ENCODE measurements at regions not wholly inside any gene's neighbourhood (a gene's known extent, or its start where the extent isn't known, plus 50 kb on each side); places are given as distances from the start of the nearest gene placed in this dataset.
"Not testable (repeated sequence)": the region's sequence is repeated elsewhere in the genome, so short reads cannot be mapped to it uniquely, and the experiment has no call there.

DNA sequence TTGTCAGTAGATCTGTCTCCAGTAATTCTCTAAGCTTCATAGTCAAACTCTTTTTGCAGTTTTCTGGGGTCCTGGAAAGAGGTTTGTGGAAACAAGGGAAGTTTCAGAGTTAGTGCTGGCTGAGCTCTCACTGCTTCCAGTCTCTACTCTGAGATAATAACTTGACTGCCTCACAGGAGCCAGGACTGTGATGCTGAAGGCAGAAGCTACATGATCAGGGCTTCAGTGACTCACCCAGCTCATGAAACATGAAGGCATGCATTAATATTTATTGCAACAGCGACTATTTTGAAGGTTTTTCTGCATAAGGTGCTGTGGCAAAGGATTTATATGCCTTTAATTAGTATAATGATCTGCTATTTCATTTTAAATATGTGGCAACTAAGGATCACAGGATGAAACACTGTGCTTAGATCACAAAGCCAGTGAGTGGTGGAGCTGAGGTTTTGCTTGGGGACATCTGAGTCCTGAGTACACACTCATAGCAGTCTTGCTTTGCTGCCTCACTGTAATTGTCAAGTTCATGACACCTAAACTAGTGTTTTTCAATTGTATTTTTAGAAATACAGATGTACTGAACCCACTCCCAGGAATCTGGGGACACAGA, 448.4 kb upstream of the GCFC2 start:
- DNase-seq: no peak

DNA sequence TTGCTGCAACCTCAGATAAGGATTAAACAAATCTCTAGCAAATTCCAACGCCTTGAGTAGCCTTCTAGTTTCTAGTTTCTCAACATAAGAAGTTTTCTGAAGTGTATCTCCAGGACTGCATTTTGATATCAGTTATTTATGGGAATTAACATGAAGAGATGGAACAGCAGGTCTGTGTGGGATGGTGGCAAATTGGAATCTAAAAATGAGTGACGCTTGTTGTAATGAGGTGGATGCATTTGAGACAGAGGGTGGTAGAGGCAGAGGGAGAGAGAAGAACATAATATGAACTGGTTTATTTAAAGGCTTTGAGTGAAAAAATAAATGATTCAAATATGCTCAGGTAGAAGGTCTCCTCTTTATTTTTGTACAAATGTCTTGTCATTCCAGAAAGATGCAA, 446.8 kb upstream of the GCFC2 start:
- no peak for DNase-seq

DNA sequence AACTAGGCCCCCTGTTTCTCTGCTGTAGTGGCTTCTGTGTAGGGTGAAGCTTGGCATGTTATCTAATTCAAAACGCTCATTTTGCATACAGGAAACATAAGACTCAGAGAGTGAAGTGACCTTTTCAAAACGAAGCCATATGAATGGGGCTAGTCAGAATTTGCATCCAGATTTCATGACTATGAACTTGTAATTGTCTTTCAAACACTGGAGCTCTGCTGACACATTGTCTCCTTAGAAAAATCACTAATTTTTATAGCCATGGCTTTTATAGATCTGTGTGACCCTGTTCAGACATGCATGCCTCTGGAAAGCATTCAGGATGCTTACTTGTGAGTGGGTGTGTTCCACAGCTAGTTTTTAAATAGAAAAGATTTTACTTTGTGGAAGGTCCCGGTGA, 444.3 kb upstream of the GCFC2 start:
- no peak for DNase-seq

DNA sequence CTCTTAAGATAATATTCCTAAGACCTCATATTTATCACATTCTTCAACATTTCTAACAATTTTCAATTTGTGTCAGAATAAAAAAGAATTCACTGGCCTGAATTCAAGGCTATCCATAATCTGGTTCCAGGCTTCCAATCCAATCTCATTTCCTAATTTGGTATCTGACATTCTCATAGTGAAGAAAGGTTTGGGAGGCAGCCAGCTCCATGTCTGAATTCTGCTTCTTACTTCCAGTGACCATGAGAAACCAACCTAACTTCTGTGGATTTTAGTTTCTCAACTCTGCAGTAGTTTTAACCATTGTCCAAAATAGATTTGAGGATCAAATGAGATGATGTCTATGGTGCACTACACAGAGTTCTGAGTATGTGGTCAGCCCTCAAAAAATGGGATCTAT, 439.1 kb upstream of the GCFC2 start:
- DNase-seq: no peak

DNA sequence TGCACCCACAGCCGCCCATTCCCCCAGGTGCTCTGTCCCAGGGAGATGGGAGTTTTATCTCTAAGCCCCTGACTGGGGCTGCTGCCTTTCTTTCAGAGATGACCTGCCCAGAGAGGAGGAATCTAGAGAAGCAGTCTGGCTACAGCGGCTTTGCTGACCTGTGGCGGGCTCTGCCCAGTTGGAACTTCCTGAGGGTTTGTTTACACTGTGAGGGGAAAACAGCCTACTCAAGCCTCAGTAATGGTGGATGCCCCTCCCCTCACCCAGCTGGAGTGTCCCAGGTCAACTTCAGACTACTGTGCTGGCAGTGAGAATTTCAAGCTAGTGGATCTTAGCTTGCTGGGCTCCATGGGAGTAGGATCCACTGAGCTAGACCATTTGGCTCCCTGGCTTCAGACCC, 428.6 kb upstream of the GCFC2 start:
- not testable (repeated sequence) for DNase-seq

DNA sequence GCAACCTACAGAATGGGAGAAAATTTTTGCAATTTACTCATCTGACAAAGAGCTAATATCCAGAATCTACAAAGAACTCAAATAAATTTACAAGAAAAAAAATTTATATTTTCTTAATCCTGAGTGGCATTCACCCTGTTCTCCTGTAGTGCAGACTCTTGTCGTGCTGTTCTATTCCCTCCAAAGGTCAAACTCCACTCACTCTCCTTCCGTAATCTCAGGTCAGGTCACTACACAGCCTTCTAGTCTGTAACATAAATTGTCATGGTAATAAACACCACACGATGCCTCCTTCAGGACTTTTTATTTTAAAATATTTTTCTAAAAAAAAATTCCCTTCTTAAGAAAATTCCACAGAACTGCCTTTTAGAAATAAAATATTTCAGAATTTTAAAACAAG, 417.9 kb upstream of the GCFC2 start:
- no peak for DNase-seq

DNA sequence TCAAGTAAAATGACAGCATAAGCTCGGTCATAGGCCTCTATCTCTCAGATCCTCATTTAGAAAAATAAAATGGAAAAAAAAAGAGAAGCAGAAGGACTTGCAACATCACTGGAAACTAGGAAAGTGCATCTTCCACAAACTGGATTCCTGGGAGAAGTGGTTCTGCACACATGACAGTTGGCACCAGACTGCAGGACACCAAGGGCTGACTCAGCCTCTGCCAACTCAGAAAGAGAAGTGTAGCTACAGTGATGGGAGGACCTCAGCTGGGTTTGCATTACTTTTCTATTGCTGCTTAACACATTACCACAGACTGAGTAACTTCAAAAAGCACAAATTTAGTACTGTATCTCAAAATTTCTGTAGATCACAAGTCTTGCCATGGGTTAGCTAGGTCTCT, 409.5 kb upstream of the GCFC2 start:
- DNase-seq: no peak

DNA sequence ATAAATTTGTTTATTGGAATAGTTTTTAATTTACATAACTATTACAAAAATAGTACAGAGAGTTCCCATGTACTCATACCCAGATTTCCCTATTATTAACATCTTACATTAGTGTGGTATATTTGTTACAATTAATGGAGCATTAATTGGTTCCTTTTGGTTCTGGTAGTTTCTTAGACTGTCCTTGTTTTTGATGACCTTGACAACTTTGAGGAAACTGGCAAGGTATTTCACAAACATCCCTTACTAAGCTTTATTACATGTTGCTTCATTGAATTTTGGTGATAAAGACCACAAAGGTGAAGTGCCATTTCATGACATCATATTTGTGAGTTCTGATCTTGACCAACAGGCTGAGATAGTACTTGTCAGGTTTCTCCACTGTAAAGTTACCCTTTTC, 379.0 kb upstream of the GCFC2 start:
- no peak for DNase-seq

DNA sequence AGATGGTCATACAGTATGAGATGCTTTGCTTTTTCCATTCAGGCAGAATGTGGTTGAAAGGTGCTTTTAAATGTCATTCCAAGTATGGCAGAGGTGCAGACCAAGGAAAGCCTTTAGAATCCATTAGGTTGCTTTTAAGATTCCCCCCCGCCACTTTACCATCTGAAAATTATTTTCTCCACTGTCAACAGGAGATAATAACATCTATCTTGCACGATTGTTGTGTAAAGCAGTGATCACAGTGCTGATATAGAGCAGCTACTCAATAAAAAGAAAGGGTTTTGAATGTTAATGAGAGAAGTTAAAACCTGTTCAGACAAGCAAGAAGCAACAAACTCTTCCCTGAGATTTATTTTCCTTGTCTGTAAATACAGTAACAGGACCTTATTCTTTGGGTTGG, 372.5 kb upstream of the GCFC2 start:
- no peak for DNase-seq

DNA sequence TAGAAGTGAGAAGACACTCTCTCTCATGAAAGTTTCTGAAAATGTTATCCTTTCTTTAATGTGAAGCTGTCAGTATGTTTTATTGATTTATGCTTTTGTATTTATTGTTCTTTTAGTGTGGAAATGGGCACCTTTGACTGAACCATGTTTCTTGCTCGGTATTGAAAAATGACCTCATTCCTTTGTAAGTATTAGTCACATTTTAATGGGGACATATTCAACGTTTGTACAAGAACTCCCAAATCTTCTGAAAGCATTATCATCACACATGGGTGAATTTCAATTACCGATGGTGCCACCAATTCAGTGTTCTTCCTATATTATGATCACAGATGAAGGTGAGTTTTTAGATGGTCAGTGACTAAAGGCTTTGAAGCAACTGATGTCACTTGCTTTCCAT, 371.8 kb upstream of the GCFC2 start:
- no peak for DNase-seq

DNA sequence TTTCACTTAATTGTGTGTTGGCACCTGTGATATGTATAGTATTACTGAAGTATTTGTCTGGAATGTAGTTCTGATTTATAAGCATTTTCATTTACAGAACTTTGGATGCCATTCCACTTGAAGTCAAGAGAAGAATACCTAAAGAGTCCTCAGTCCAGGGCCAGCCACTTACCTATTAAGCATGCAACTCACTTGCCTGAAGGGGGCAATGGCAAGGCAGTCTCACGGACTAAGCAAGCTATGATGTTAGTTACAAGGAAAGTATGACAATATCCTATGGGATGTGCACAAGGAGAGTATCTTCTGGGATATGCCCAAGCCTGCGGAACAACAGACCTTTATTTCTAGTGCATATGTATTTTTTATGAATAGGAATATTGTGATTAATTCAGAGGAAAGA, 369.4 kb upstream of the GCFC2 start:
- no peak for DNase-seq

DNA sequence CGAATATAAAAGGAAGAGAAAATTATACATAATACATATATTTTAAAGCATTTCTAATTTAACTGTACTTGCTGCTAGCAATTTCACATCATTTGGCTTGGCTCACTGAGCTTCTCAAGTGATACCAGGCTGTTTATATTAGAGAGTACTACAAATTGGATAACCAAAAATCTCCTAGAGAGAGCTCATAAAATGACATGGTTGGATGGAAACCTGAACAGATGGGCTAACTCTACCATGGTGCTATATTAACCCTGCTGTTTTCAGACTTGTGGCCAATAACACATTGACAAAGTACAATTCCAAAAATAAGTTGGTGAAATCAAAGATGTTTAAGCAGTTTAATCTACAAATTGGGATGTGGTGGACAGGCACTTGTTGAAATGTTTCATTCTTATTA, 364.4 kb upstream of the GCFC2 start:
- DNase-seq: no peak

DNA sequence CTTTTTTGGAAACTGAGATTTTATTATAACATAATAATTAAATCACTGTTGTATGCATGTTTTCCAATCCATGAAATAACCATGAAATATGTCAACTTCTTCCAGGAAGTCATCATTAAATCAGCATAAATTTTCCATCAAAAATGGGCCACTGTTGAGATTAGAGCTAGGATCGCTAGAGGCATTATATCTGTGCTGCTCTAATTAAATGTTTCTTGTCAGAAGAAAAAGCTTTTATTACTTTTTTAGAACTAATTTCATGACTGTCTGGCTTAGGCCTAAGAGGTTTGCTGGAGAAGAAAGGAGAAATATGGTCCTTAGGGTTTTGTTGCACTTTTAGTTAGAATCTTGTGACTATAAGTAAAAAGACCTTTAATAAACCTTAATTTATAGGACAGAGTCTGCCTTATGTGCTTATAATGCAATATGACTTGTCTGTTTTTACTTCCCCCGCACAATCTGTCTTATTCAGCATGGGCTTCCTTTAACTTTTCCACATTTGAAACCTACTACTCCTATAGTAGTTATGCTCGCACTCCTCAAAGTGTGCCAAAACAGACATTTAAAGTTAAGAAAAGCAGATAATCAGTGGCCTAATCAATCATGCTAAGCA, 363.4 kb upstream of the GCFC2 start:
- DNase-seq: no peak

DNA sequence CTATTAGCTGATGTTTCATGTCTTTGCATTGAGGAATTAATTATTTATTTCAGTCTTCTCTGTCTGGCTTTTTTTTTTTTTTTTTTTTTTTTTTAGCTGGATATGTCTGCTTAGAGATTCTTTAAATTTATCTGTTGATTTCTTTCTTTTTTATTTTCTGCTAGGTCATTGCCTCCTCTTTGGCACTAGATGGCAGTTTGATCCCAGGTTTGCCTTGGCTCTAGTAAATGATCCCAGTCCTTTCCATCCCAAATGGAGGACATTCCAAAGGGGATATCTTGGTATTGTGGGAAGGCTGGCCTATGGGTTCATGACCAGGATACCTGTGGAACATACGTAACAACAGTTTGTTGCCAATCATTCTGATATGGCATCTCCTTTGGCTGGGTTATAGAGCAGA, 339.5 kb upstream of the GCFC2 start:
- DNase-seq: no peak

DNA sequence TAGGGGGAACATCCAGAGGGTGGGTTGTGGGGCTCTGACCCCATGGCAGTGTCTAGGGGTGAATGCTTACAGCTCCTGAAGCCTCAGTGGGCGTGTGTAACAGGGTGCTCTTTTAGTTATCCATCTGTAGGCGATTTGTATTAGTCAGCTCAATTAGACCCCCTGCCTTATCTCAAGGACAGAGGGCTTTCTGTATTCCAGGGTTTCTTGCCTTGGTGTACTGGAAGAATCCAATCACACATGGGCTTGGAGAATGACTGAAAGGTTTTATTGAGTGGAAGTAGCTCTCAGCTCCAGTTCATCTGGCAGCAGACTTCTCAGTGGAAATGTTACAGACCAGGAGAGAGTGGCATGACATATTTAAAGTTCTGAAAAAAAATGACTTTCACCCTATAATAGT, 334.0 kb upstream of the GCFC2 start:
- DNase-seq: no peak

DNA sequence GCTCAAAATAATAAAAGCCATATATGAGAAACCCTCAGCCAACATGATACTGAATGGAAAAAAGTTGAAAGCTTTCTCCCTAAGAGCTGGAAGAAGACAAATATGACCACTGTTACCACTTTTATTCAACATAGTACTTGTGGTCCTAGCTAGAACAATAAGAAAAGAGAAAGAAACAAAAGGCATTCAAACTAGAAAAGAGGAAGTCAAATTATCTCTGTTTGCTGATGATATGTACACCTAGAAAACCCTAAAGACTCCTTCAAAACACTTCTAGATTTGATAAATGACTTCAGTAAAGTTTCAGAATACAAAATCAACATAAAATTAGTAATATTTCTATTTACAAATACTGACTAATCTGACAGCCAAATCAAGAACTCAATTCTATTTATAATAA, 328.8 kb upstream of the GCFC2 start:
- no peak for DNase-seq

DNA sequence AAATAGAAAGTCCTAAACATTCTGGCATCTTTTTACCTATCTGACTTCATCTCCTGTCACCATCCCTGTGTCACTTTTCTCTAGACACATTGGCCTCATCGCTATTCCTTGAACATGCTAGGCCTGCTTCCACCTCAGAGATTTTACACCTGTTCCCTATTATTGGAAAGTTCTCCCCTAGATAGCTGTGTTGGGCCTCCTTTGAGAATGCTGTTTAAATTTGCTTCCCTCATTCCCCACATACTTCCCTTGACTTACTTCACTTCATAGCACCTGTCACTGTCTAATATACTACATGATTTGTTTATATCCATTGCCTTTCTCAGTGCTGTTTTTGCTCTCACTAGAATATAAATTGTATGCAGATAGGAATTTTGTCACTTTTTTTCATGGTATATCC, 317.0 kb upstream of the GCFC2 start:
- DNase-seq: no peak

DNA sequence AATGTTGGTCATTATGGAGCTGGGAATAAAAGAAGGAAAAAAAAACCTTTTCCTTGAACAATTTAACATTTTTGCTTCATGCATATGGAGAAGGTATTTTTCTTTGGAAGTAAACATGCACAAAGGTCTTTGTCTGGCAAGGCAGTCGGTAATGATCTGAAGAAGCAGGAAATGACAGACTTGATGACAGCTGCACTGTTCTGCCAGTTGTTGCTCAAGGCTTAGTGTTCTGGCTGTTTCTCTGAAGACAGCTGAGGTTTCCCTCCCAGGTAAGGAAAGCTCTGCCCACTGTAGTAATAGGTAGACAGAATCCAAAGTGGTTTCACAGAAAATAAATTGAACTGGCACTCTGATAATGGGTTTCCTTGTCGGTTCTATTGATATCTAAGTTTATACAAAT, 308.4 kb upstream of the GCFC2 start:
- DNase-seq: no peak

DNA sequence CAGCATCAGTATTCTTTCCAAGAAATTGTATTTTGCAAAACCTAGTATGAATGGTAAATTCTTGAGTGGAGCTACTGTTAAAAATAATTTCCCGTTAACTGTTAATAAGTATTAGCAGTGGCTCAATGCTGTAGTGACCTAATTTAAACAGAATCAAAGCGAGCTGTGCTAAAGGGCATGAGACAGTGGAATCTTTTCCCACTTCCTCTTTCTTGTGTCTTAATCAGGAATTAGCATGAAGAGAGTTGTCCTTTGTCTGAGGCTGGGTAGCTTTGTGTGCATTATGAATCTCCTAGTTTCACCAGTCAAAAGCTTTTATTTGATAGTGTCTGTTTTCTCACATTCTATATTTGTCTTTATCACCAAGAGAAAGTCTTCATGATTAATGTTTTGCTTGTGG, 298.8 kb upstream of the GCFC2 start:
- no peak for DNase-seq

DNA sequence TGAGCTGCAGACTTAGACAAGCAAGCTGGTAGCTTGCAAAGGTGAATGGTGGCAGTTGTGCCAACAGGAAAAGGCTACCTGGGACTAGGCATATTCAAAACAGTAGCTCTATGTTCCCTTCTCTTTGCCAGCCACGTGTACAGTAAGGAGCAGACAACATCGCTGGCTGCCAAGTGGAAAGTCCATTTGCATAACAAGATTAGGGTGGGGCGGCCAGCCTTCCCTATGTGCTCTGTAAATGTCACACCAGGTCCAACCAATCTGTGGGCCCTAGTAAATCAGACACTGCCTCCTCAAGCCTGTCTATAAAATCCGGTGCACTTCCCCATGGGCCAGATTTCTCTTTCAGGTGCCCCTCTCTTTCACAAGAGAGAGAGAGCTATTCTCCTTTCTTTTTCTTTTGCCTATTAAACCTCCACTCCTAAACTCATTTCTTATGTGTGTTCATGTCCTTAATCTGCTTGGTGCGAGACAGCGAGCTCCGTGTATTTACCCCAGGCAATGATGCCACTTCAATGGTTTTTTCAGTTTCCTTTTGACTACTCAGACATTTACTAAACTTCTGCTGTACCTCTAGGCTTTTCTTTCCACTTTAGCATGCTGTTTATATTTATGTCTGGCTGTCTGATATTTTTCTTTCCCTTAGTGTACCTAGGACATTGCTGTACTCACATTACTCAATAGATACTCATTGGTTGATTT, 297.4 kb upstream of the GCFC2 start:
- no peak for DNase-seq

DNA sequence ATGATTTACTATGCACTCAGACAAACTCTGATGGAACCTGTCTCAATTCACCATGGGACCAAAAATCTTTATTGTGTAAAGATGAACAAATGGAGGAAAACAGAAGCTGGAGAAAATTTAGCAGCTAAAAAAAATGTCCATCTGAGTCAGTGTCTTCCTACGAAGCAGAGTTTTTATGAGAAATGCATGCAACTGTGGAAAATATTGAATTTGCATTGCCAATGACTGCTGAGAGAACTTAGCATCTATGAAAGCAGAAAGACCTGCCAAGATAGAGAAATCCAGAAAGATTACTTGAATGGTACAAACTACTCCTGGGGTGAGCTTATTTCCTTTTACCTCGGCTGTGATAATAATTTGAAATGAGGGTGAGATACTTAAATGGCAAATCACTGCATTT, 289.7 kb upstream of the GCFC2 start:
- DNase-seq: no peak

DNA sequence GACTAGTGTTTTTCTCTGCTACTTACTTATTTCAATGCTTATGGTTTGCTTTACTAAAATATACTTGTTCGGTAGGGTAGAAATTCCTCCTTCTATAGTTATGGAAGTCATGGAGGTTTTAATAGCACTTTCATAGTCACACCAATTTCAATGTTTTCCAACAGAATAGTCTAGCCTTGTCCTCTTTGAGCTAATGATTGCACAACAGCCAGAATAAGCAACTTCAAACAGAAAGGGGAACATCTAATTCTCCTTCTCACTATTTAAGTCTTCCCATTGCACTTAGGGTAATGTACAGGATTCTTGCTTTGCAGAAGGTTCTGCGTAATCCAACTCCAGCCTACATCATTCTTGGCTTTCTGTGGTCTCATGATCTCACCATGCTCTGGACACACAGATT, 287.7 kb upstream of the GCFC2 start:
- no peak for DNase-seq

DNA sequence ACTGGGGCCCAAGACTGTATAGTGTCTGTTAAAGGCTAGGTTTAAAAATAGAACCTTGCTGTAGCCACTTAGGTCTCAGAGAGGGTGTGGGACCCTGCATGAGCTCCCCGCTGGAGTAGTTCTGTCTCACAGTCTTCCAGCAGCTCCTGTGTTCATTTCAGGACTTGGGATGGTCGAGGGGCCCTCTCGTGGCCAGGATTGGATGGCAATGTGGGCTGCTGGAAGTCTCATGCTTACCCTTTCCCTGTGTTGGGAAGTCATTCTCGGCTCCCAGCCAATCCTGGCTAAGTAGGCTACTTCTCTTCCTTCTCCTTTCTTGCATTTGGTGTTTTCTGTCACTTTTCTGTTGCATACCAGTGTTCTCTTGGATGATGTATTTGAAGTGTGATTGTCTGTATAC, 284.0 kb upstream of the GCFC2 start:
- DNase-seq: no peak

DNA sequence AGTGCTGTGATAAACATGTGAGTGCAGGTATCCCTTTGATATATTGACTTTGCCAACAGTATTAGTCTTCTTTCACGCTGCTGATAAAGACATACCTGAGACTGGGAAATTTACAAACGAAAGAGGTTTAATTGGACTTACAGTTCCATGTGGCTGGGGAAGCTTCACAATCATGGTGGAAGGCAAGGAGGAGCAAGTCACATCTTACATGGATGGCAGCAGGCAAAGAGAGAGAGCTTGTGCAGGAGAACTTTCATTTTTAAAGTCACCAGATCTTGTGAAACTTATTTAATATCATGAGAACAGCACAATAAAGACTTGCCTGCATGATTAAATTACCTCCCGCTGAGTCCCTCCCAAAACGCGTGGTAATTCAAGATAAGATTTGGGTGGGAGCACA, 277.9 kb upstream of the GCFC2 start:
- DNase-seq: not testable (repeated sequence)

DNA sequence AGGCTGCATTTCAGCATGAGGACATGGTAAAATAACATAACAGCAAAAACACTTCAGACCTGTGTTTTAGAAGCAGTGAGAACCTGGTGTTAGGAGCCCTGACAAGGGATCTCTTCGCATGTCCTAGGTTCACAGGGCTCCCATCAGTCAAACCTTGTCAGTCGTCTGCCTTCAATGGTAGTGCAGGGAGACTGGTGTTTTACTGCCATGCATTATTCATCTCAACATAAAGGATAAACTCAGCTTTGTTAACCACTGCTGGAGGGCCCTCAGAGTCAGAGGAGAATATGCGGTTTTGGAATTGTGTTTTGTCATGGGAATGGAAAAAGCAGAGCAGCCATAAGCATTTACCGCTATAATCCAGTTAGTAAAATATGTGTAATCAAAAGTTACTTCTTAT, 275.9 kb upstream of the GCFC2 start:
- DNase-seq: no peak

Measured in NCI-H1436 treated with DMSO at 0.1 percent for 48 hours (cell line).